ENCODE measurements at regions not wholly inside any gene's neighbourhood (a gene's known extent, or its start where the extent isn't known, plus 50 kb on each side); places are given as distances from the start of the nearest gene placed in this dataset.

GRCh38 chr5:116757326-116757725 is 182.7 kb upstream of the SEMA6A start:
- POLR2A ChIA-PET = no interaction called here
- Histone ChIP-seq H3K36me3 (ENCODE audit: control insufficient read depth in 2 of 2, insufficient read depth in 2 of 2, low read length in 1 of 2) (no peaks in the 10 kb centered on the region), H4K20me1 (ENCODE audit: control insufficient read depth, insufficient read depth) (no peaks in the 10 kb centered on the region), H3K79me2 (ENCODE audit: control insufficient read depth, insufficient read depth, low read length) (no peaks in the 10 kb centered on the region), H3K27ac (ENCODE audit: control insufficient read depth, insufficient read depth) (no peak overlapping the region), H3K9ac (ENCODE audit: control insufficient read depth, insufficient read depth, low read length) (no peak overlapping the region), H3K4me1 (ENCODE audit: control insufficient read depth, insufficient read depth, low read length) (peaks cover 12% of the 10 kb centered on the region; the same call in 1 of the 2 replicates), H3K4me2 (ENCODE audit: control insufficient read depth, insufficient read depth) (no peak overlapping the region), H3K9me3 (replicated peaks; ENCODE audit: control insufficient read depth, insufficient read depth, low read length) (peaks cover 14% of the 10 kb centered on the region; the same call in 2 of the 3 replicates), H3K4me3 (no peak overlapping the region), H3K27me3 (replicated peaks in 1 of 2; ENCODE audit: control insufficient read depth in 2 of 2, insufficient read depth in 2 of 2, low read length in 1 of 2) (no peaks in the 10 kb centered on the region), H2AFZ (ENCODE audit: control insufficient read depth, low read depth, low read length) (no peak overlapping the region)
- FAIRE-seq (no peak), ATAC-seq (no peak), DNase-seq (ENCODE audit: low read depth, low spot score) (no peak)
- RAD21 ChIA-PET (ENCODE audit: unreplicated experiment) = no interaction called here
- SMC1A ChIA-PET (ENCODE audit: uncharacterized antibody, unreplicated experiment) = interaction anchor here (1.0 to 1.2 kb wide), 3 partner anchors 38 to 81 kb away, joined by 3 to 4 read pairs (median 4); no protein-coding TSS in a partner anchor
- CTCF ChIA-PET = interaction anchor here (1.6 kb wide), 1 partner anchor 31 kb away, joined by 3 read pairs; no protein-coding TSS in a partner anchor
- no TSS peak for BruUV-seq (replicated peaks)
- TF ChIP-seq ZBTB4 (CRISPR knock-in tag; IDR thresholded peaks at IDR 0.05) (no peak), NR2C2 (IDR thresholded peaks at IDR 0.05; ENCODE audit: borderline replicate concordance, control insufficient read depth, insufficient read length, low read depth) (no peak), SUZ12 (IDR thresholded peaks at IDR 0.05; ENCODE audit: unreplicated experiment) (no peak), ASH2L (IDR thresholded peaks at IDR 0.05; ENCODE audit: borderline replicate concordance, low read depth) (no peak), CHD4 (IDR thresholded peaks at IDR 0.05) (no peak), E2F4 (IDR thresholded peaks at IDR 0.05; ENCODE audit: low read depth, low read length) (no peak), KDM1A (IDR thresholded peaks at IDR 0.05; ENCODE audit: borderline replicate concordance) (no peak), RUNX3 (IDR thresholded peaks at IDR 0.05; ENCODE audit: low read length) (no peak), STAT1 (conservative IDR thresholded peaks at IDR 0.05) (no peak), NFIC (IDR thresholded peaks at IDR 0.05; ENCODE audit: low read depth, low read length) (no peak), CHD2 (IDR thresholded peaks at IDR 0.05; ENCODE audit: borderline replicate concordance, low read depth, low read length) (no peak), CREM (IDR thresholded peaks at IDR 0.05; ENCODE audit: low read depth) (no peak), SIN3A (IDR thresholded peaks at IDR 0.05; ENCODE audit: low read depth, low read length) (no peak), ZNF274 (IDR thresholded peaks at IDR 0.05; ENCODE audit: insufficient read depth, insufficient read length) (no peak), SKIL (IDR thresholded peaks at IDR 0.05; ENCODE audit: low read depth, poor library complexity, severe bottlenecking) (no peak), FOXK2 (IDR thresholded peaks at IDR 0.05) (no peak), TAF1 (IDR thresholded peaks at IDR 0.05; ENCODE audit: borderline replicate concordance, low read depth, low read length) (no peak), SRF (IDR thresholded peaks at IDR 0.05; ENCODE audit: low read depth in 2 of 2, low read length in 2 of 2) (no peak), CREB1 (IDR thresholded peaks at IDR 0.05; ENCODE audit: low read depth) (no peak), MTA2 (IDR thresholded peaks at IDR 0.05; ENCODE audit: low read depth) (no peak)
- intact Hi-C loops (cut with micrococcal nuclease; ENCODE audit: unreplicated experiment) = no loop called here
- WGBS (ENCODE audit: insufficient coverage, insufficient replicate concordance, low lambda C conversion rate, missing lambda C conversion rate) = 38% methylated on average over 1 of the region's 1 CpG
- in situ Hi-C loops (cut with MboI) = no loop called here

Data from GM12878 (cell line).